ENCODE measurements at regions not wholly inside any gene's neighbourhood (a gene's known extent, or its start where the extent isn't known, plus 50 kb on each side); places are given as distances from the start of the nearest gene placed in this dataset.
A peak's percentile ranks its signal among the peaks of the same experiment; 100 is the strongest.

DNA sequence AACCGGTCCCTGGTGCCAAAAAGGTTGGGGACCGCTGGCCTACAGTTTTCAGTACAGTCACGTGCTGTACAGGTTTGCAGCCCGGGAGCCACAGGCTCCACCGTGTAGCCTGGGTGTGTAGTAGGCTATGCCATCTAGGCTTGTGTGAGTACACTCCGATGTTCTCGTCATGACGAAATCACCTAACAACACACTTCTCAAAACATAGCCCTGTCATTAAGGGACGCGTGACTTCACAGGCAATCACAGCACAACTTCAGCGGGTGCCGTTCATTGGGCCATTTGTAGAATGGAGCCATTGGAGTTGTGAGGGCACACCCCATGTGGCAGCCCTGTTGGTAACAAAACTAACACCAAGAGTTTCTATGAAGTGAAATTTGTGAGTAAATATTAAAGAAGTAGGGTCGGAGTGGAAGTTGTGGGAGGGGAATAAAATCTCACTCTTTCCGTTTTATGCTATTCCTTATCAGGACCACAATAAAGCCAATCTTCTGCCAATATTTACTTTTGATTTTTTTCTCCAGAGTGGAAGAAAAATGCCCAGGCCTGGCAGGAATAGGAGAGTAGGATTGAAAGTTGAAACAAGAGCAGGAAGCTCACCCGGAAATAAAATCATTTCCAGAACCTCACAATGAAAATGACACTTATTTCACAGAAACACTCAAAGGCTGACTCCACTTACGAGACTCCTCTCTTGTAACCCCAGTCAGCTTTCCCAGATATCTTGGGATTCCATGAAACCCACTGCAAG, 63.7 kb upstream of the PTPN1 start:
- peak overlapping the region; percentile 87 for H2AFZ ChIP-seq (ENCODE audit: low read depth, low read length)
- peaks cover 23% of the 10 kb centered on the region for H3K4me1 ChIP-seq (ENCODE audit: control insufficient read depth, extremely low read depth, insufficient read depth, low read length)
- TF ChIP-seq POLR2A (IDR thresholded peaks at IDR 0.05; ENCODE audit: low read depth, low read length): peak; percentile 10
- TF ChIP-seq, protein P1, sequence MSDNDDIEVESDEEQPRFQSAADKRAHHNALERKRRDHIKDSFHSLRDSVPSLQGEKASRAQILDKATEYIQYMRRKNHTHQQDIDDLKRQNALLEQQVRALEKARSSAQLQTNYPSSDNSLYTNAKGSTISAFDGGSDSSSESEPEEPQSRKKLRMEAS (IDR thresholded peaks at IDR 0.05; ENCODE audit: insufficient read depth, insufficient read length): peak; percentile 76
- TF ChIP-seq FOS (IDR thresholded peaks at IDR 0.05; ENCODE audit: borderline replicate concordance, insufficient read depth, low read length): no peak
- TF ChIP-seq GATA2 (IDR thresholded peaks at IDR 0.05; ENCODE audit: insufficient read depth, insufficient read length, low read depth, low read length): peak; percentile 76
- no peaks in the 10 kb centered on the region for H4K20me1 ChIP-seq (replicated peaks; ENCODE audit: control insufficient read depth, extremely low read depth, insufficient read depth, low read length)
- dilution Hi-C loops (cut with MboI; ENCODE audit: extremely low pct_ligation_motif_present, low sequenced_read_pairs) (no loop called here), intact Hi-C loops (cut with micrococcal nuclease) (no loop called here)
- no peaks in the 10 kb centered on the region for H3K79me2 ChIP-seq (ENCODE audit: control insufficient read depth, insufficient read depth, low read length)
- H3K9ac ChIP-seq (replicated peaks; ENCODE audit: extremely low read depth, insufficient read depth, low read length): peak overlapping the region; percentile 25
- H3K27ac ChIP-seq (ENCODE audit: insufficient read depth, low read depth, low read length): peak overlapping the region; percentile 76
- peak overlapping the region; percentile 77 for H3K4me2 ChIP-seq (ENCODE audit: insufficient read depth, low read length)
- no peaks in the 10 kb centered on the region for H3K36me3 ChIP-seq (ENCODE audit: control insufficient read depth in 2 of 2, extremely low read depth in 1 of 2, insufficient read depth in 2 of 2, low read length in 2 of 2)
- no peak overlapping the region for H3K4me3 ChIP-seq (replicated peaks in 1 of 3; ENCODE audit: insufficient read depth in 1 of 3, low read depth in 1 of 3, low read length in 3 of 3)
- H3K27me3 ChIP-seq (ENCODE audit: control insufficient read depth in 2 of 2, insufficient read depth in 2 of 2, low read length in 2 of 2): peaks cover 0 to 2% of the 10 kb centered on the region in 2 experiments
- DNase-seq (ENCODE audit: low read depth, low spot score) (peak; percentile 84), FAIRE-seq (peak; percentile 92)
- BruUV-seq (replicated peaks): no TSS peak
- no peaks in the 10 kb centered on the region for H3K9me1 ChIP-seq (replicated peaks; ENCODE audit: control insufficient read depth, extremely low read depth, insufficient read depth, low read length)
- ChIA-PET POLR2A (no interaction called here), CTCF (interaction anchor here (0.6 to 1.3 kb wide), 2 partner anchors 14 to 241 kb away, joined by 3 read pairs; no protein-coding TSS in a partner anchor)
- H3K9me3 ChIP-seq (replicated peaks; ENCODE audit: control insufficient read depth, insufficient read depth, low read length): no peaks in the 10 kb centered on the region

DNA sequence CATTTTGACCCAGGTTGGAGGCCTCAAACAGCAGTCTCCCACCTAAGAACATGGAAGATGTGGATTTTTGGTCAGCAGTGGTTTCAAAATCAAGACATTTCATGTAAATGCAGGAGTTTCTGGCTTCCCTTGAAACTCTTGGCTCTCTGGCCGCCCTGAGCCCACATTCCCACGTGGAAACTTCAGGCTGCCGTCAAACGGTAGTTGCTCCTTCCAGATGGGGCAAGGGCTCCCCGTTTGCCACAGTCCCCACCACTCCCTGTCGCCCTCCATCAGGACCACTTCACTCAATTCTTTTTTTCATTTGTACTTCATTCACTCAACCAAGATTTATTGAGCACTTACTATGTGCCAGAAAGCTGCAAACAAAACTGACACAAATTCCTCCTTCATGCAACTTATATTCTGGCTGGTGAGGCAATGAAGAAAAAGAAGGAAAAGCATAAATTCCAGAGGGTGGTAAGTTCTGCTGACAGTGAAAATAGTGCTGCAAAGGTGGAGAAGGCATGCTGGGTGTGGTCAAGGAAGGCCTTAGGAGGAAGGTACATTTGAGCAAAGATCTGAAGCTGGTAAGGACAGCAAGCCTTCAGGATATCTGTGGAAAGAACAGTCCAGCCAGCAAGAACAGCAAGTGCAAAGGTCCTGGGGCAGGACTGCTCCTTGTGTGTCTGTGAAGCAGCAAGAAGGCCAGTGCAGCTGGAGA, 62.9 kb upstream of the PTPN1 start:
- Histone ChIP-seq H3K27me3 (ENCODE audit: control insufficient read depth in 2 of 2, insufficient read depth in 2 of 2, low read length in 2 of 2) (peaks cover 0 to 2% of the 10 kb centered on the region in 2 experiments), H2AFZ (ENCODE audit: low read depth, low read length) (peak overlapping the region; percentile 87), H3K36me3 (ENCODE audit: control insufficient read depth in 2 of 2, extremely low read depth in 1 of 2, insufficient read depth in 2 of 2, low read length in 2 of 2) (no peaks in the 10 kb centered on the region), H3K27ac (ENCODE audit: insufficient read depth, low read depth, low read length) (peak overlapping the region; percentile 76), H3K4me3 (replicated peaks in 1 of 3; ENCODE audit: insufficient read depth in 1 of 3, low read depth in 1 of 3, low read length in 3 of 3) (no peak overlapping the region), H3K4me2 (ENCODE audit: insufficient read depth, low read length) (peak overlapping the region; percentile 77), H4K20me1 (replicated peaks; ENCODE audit: control insufficient read depth, extremely low read depth, insufficient read depth, low read length) (no peaks in the 10 kb centered on the region), H3K9me1 (replicated peaks; ENCODE audit: control insufficient read depth, extremely low read depth, insufficient read depth, low read length) (no peaks in the 10 kb centered on the region), H3K79me2 (ENCODE audit: control insufficient read depth, insufficient read depth, low read length) (no peaks in the 10 kb centered on the region), H3K4me1 (ENCODE audit: control insufficient read depth, extremely low read depth, insufficient read depth, low read length) (peaks cover 20% of the 10 kb centered on the region), H3K9me3 (replicated peaks; ENCODE audit: control insufficient read depth, insufficient read depth, low read length) (no peaks in the 10 kb centered on the region), H3K9ac (replicated peaks; ENCODE audit: extremely low read depth, insufficient read depth, low read length) (peak overlapping the region; percentile 25)
- POLR2A ChIA-PET: no interaction called here
- FAIRE-seq (no peak), DNase-seq (ENCODE audit: low read depth, low spot score) (no peak)
- dilution Hi-C loops (cut with MboI; ENCODE audit: extremely low pct_ligation_motif_present, low sequenced_read_pairs) (no loop called here), intact Hi-C loops (cut with micrococcal nuclease) (no loop called here)
- CTCF ChIA-PET: interaction anchor here (1.3 kb wide), 1 partner anchor 13 kb away, joined by 3 read pairs; no protein-coding TSS in a partner anchor
- TF ChIP-seq POLR2A (IDR thresholded peaks at IDR 0.05; ENCODE audit: low read depth, low read length) (no peak), POLR2AphosphoS5 (IDR thresholded peaks at IDR 0.05; ENCODE audit: insufficient read depth, low read depth, low read length) (no peak), MYC (IDR thresholded peaks at IDR 0.05; ENCODE audit: low read depth, low read length) (no peak), GATA2 (IDR thresholded peaks at IDR 0.05; ENCODE audit: insufficient read depth, insufficient read length, low read depth, low read length) (no peak), EZH2 (IDR thresholded peaks at IDR 0.05; ENCODE audit: borderline replicate concordance, low read depth, low read length, severe bottlenecking) (no peak), FOS (IDR thresholded peaks at IDR 0.05; ENCODE audit: borderline replicate concordance, insufficient read depth, low read length) (no peak), JUN (IDR thresholded peaks at IDR 0.05; ENCODE audit: borderline replicate concordance, insufficient read depth, insufficient read length, low read depth) (no peak)
- TF ChIP-seq, protein P2, sequence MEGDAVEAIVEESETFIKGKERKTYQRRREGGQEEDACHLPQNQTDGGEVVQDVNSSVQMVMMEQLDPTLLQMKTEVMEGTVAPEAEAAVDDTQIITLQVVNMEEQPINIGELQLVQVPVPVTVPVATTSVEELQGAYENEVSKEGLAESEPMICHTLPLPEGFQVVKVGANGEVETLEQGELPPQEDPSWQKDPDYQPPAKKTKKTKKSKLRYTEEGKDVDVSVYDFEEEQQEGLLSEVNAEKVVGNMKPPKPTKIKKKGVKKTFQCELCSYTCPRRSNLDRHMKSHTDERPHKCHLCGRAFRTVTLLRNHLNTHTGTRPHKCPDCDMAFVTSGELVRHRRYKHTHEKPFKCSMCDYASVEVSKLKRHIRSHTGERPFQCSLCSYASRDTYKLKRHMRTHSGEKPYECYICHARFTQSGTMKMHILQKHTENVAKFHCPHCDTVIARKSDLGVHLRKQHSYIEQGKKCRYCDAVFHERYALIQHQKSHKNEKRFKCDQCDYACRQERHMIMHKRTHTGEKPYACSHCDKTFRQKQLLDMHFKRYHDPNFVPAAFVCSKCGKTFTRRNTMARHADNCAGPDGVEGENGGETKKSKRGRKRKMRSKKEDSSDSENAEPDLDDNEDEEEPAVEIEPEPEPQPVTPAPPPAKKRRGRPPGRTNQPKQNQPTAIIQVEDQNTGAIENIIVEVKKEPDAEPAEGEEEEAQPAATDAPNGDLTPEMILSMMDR (IDR thresholded peaks at IDR 0.05; ENCODE audit: extremely low read depth in 1 of 2, insufficient read depth in 1 of 2, low read depth in 1 of 2, low read length in 2 of 2): no peak
- TF ChIP-seq, protein P1 (IDR thresholded peaks at IDR 0.05; ENCODE audit: insufficient read depth, insufficient read length): no peak
- BruUV-seq (replicated peaks): no TSS peak

Measured in endothelial cell of umbilical vein (primary cell).